GM03348 (cell line): ENCODE measurements at regions not wholly inside any gene's neighbourhood (a gene's known extent, or its start where the extent isn't known, plus 50 kb on each side); places are given as distances from the start of the nearest gene placed in this dataset.
"Not testable (repeated sequence)": the region's sequence is repeated elsewhere in the genome, so short reads cannot be mapped to it uniquely, and the experiment has no call there.

Experiments
- DNase-seq: peaks from one replicate; pipeline ENCODE4 v3.0.0; 2012; ENCODE audit warnings: low spot score

DNA sequence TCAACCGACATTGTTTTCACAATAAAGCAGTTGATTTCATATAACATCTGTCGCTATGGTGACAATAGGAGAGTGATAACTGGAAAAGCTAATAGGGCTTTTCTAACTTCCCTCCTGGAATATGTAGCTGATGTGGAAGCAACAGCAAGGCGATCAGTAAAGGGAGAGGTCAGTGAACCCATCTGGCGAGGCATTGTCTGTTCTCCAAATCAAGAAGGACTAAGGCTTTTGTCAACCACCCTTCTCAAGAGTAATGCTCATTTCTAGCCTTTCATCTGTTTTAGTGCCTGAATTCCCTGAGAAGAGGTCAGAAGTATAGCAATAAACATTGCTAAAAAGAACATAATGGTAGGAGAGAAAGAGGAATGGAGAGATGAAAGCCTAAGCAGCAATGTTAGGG lies 201.3 kb downstream of the AKAP7 start:
- DNase-seq: no peak

GRCh38 chr6:131346896-131347295 lies 211.6 kb downstream of the AKAP7 start:
- not testable (repeated sequence) for DNase-seq

- DNase-seq: no peak
These were observed 213.3 kb downstream of the AKAP7 start for GRCh38 chr6:131348572-131348971.

DNA sequence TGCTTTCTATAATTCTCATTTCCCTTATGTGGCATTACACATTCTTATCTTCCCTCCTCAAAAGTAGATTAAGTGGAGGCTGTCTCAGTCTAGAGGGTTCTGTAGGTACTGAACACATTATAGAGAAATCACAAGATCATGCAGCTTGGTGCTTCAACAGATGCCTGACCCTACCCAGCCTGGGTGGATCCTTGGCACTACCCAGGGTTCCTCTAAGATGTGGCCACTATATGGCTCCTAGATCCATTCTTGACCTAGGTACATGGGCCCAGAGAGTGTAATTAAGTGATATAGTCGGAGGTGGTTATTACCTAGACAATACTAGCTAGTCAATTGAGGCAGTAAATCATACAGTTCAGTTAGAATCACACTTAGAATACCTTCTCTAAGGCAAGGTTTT lies 213.9 kb downstream of the AKAP7 start:
- no peak for DNase-seq

GRCh38 chr6:131353106-131353505 lies 217.8 kb downstream of the AKAP7 start:
- no peak for DNase-seq

GRCh38 chr6:131353876-131354275 lies 218.6 kb downstream of the AKAP7 start:
- DNase-seq: no peak

GRCh38 chr6:131354356-131354755 lies 218.7 kb upstream of the ARG1 start:
- DNase-seq: no peak

- DNase-seq: no peak
These were observed 216.9 kb upstream of the ARG1 start for GRCh38 chr6:131356161-131356560.

DNA sequence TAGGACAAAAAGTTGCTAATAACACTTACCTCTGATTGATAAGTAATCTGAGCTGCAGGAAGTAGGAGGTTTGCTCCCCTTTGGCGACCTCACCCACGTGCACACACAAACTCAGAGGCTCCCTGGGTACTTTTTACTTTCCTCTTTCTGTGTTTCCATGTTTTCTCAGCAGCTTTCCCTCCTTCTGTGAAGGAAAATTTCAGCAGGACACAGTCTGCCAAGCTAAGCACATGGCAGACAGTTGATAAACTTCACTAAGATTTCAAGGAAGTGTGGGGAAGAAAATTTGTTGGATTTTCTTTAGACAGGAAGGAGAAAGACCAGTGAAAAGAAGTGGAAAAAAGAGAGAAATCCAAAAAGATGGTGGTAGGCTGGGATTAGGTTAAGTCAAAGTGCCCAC lies 215.5 kb upstream of the ARG1 start:
- no peak for DNase-seq

DNA sequence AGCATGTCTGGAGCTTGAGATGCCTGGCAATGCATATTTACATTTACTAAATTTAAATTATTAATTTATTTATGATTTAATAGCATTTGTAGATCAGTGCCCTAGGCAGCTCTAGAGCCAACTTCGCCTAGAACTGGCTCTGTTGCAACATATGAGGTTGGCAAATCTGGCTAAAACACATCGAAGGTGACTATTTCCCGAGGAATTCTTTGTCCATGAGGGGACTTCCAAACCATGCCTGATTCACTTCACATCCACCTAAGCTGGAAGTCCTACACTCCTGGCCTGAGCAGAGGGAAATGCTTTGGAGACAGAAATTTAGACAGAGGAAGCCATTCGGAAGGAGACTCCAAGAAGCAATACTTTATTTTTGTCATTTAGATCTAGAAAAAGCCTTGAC lies 211.0 kb upstream of the ARG1 start:
- peak; percentile 20 for DNase-seq

DNA sequence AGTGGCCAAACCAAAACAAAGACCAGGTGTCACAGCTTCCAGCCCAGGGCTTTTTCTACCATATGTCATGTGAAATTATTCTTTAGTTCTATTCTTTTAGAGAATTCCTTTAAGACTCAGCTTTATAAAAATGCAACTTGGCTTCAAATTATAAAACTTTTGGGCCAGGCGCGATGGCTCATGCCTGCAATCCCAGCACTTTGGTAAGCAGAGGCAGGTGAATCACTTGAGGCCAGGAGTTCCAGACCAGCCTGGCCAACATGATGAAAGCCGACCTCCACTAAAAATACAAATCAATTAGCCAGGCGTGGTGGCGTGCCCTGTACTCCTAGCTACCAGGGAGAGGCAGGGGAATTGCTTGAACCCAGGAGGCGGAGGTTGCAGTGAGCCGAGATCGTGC lies 210.3 kb upstream of the ARG1 start:
- no peak for DNase-seq

DNA sequence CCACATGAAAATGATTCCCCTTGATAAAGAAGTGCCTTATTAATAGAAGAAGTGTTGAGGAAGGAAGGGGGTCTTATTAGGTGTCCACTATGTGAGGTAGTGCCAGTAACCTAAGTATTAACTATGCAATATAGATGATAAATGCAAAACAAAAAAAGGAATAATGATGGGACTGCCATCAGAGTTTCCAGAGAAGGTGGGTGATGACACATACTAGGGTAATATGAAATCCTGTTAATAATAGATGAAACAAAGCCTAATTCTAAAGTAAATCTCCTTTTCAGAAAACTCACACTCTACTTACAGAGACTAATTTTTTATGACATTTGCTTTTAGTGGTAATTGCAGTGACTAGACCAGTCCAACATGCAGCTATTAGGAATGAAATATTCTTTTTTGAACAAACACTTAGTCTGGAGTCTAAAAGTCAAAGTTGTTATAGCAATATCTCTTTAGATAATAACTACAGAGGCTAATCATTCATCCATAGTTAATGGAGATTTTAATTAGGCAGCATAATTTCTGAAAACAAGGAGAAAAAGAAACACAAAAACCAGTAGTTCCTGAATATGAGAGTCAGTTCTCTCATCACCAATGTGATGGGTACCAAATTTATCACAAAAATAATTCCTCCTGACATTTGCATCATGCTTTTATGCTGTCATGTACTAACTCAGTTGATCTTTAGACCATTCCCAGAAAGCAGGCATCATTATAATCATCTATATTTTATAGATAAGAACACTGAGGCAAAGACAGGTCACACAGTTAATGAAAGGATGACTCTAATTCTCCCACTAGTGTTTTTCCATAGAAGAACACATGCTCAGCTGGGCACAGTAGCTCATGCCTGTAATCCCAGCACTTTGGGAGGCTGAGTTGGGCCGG lies 208.8 kb upstream of the ARG1 start:
- DNase-seq: no peak

- DNase-seq: no peak
These were observed 206.8 kb upstream of the ARG1 start for GRCh38 chr6:131366223-131366622.

GRCh38 chr6:131367206-131367873 lies 205.7 kb upstream of the ARG1 start:
- DNase-seq: no peak

- peak; percentile 67 for DNase-seq
These were observed 204.7 kb upstream of the ARG1 start for GRCh38 chr6:131368198-131368911.

GRCh38 chr6:131372535-131372934 lies 200.5 kb upstream of the ARG1 start:
- peak; percentile 57 for DNase-seq

DNA sequence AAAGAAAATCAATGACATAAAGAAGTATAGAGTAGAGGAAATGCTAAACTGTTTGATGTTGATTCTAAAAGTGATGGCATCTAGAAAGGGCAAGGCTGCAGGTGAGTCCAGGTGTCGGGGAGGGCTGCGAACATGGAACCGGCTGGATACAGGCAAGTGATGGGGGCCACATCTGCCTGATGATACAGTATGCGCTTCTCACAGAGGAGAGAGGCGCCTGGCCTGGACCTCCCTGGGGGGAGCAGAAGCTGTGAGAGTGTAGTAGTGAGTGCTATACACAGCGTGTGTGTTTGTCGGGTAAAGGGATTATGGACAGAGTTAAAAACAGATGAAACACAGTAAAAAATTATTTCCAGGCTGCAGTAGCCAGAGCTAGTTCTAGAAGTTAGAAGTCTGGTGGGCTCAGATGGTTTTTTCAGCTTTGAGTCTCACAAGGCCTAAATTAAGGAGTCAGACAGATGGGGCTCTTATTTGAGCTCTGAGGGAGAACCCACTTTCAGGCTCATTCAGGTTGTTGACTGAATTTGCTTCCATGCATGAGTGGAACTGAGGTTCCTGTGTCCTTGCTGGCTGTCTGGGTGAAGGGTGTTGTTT lies 195.8 kb upstream of the ARG1 start:
- DNase-seq: no peak

- DNase-seq: no peak
These were observed 194.2 kb upstream of the ARG1 start for GRCh38 chr6:131378874-131379273.

DNA sequence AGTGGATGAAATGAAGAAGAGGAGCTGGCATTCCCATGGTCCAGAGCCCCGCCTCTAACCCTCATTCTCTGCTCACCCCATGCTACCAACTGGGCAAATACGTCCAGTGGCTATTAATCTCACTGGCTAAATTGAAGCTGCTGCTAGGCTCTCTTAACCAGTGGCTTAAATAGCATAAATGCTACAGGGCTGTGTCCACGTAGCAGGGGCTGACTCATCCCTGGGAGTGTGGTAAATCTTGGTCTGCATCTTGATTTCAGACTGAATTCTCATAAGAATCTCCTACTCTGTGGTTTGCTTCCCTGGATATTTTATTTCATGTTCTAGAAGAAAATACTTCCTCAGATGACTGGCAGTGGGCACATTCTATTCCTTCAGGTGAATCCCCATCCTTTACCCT lies 193.1 kb upstream of the ARG1 start:
- DNase-seq: peak; percentile 77

- no peak for DNase-seq
These were observed 191.8 kb upstream of the ARG1 start for GRCh38 chr6:131381052-131381708.

DNA sequence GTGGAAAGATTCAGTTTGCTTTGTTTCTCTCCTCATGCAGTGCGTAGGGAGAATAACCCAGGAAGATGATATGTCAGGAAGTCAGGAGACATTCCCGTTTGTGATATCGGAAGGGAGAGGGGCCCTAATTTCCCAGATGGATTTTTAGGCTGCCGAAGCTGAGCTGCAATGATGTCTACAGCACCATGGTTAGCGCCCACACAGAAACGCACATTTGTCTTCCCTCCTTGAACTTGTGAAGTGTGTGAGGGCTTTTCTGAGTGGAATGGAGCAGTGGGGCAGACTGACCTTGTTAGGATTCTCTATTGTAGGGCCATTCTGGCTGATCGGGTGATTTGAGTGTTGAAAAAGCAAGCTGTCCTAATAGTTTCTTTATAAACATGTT lies 191.3 kb upstream of the ARG1 start:
- peak; percentile 21 for DNase-seq

DNA sequence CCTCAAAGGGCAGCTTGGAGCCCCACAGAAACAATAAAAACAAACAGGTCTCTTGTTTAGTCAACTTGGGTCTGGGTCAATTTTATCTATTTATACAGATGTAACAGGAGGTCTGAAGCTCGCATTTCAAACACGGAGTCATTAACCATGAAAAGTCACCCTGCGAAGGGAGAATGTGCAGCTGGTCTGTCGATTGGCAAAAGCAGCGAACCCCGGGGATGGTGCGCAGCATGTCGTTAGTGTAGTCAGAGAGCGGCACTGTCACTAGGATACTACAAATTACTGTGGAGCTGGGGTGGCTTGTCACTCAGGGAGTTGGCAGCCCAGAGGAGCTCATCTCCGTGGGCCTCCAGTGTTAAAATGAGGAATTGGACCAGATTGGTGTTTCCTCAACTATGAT lies 190.4 kb upstream of the ARG1 start:
- no peak for DNase-seq
